HG03558 (cell line): ENCODE measurements at regions not wholly inside any gene's neighbourhood (a gene's known extent, or its start where the extent isn't known, plus 50 kb on each side); places are given as distances from the start of the nearest gene placed in this dataset.
"Not testable (repeated sequence)": the region's sequence is repeated elsewhere in the genome, so short reads cannot be mapped to it uniquely, and the experiment has no call there.

Experiments
- ATAC-seq: cut with Tn5 transposase; IDR thresholded peaks from one replicate; pipeline ENCODE4 v1.9.1; 2021; ENCODE audit warnings: moderate number of reproducible peaks; ENCODE audit not compliant: unreplicated experiment; ENCODE audit errors: extremely low read depth

DNA sequence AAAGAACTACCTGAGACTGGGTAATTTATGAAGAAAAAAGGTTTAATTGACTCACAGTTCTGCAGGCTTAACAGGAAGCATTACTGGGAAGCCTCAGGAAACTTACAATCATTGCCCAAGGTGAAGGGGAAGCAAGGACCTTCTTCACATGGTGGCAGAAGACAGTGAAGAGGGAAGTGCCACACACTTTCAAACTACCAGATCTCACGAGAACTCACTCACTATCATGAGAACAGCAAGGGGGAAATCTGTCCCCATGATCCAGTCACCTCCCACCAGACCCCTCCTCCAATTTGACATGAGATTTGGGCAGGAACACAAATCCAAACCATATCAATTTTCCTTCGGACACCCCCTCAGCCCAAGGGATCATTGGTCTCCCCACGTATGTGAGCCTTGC, 55.1 kb upstream of the CYRIA start:
- ATAC-seq: not testable (repeated sequence)

DNA sequence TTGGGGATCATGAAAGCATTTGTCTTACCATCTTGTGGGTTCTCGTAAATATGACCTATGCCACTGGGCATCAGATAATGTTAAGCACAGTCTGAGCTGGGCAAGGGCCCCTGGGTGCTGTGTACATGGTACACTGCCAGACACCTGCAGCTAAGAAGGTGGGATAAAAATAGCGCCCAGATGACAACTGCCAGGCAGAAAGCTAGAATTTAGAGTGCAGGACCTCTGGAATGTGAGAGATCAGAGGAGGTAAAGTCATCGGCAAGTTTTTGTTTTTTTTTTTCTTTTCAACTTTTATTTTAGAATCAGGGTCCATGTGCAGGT, 53.8 kb upstream of the CYRIA start:
- ATAC-seq: no peak

DNA sequence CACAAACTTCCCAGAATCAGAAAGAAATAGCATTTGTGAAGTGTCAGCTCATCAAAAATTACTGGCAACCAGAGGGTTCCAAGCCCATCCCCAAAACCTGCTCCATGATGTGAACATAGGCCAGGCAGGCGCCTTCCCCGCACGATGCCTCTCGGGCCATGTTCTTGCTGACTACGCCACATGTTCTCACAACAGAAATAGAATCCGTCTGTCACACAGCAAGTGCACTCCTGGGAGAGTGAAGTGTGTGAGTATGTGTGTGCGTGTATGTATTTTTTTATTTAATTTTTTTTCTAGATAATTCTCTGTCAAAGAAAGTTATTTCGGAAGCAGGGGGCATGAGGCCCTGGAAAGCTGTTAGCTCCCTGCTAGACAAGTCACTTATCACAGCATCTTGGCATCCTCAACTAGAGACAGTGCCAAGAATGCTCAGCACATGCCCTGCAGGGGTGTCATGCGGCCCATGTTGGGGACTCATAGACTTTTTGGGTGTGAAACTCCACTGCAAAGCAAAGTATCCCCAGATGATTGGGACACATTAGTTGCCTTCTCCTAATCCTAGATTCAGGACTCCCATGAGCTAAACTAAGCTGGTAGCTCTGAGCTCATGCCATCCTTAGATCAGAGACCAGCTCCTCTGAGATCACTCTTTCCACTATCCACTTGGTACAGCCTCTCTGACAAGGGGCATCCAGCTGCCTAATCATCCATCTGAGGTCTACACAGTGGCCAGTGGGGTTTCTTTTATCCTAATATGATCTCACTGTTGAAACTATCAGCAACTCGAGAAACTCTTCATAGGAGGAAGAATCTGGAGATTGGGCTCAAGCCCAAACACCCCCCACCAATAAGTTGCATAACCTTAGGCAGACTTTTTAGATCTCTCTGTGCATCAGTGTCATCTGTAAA, 53.2 kb upstream of the CYRIA start:
- no peak for ATAC-seq

DNA sequence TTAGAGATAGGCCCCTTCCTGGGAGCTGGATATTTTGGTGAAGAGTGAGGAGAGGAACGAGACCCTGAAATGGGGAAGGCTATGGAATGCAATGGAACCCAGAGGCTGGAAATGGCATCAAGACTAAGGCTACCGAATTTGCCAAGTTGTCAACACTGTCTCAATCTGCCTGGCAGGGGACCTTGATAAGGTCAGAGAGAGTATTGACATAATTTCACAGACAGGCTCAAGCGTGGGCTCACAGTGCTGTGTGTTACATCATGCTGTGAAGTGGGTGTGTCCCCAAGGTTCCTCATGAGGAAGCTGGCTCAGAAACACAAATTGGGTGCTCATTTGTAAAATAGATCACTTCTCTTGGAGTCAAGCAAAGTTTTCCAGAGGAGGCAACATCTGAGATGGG, 51.8 kb upstream of the CYRIA start:
- ATAC-seq: no peak

DNA sequence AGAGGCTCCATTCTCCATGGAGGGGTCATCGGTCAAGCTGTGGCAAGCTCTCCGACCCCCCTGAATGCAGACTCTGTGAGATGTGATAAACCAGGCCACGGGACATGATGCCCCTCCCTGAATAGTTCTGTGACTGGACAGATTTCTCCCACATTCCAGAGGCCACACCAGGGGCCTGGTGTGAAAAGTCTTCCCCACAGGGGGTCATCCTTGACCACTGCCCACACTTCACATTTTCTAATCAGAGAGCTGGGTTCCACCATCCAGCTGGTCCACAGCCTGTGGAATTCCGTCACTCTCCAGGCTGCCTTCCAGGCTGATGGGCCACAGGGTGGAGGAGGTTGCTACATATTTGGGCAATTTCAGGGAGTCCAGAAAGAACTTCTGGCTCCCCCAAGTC, 51.3 kb upstream of the CYRIA start:
- ATAC-seq: no peak

DNA sequence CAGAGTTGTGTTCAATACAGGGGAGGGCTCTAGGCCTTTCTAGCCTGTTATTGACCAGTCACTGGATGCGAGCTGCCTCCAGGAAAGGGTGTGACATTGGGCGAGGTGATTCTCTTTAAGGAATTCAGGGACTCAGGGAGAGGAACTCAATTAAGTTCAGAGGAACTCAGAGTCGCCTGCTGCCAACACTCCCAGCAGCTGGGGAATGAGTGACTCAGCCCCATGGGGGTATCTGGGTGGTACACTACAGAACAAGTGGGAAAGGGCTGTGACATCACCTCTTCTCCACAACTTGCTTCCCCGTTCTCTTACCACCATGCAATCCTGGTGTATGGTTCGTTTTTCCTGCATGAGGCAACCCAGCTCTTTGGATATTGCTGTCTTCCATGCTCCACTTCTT, 50.4 kb upstream of the CYRIA start:
- ATAC-seq: no peak
